T follicular helper cell (primary cell): ENCODE measurements at regions not wholly inside any gene's neighbourhood (a gene's known extent, or its start where the extent isn't known, plus 50 kb on each side); places are given as distances from the start of the nearest gene placed in this dataset.

ENCODE experiments used
- DNase-seq: peaks from one replicate; pipeline ENCODE4 v3.0.0-alpha.2; 2020; ENCODE audit warnings: low read depth

DNA sequence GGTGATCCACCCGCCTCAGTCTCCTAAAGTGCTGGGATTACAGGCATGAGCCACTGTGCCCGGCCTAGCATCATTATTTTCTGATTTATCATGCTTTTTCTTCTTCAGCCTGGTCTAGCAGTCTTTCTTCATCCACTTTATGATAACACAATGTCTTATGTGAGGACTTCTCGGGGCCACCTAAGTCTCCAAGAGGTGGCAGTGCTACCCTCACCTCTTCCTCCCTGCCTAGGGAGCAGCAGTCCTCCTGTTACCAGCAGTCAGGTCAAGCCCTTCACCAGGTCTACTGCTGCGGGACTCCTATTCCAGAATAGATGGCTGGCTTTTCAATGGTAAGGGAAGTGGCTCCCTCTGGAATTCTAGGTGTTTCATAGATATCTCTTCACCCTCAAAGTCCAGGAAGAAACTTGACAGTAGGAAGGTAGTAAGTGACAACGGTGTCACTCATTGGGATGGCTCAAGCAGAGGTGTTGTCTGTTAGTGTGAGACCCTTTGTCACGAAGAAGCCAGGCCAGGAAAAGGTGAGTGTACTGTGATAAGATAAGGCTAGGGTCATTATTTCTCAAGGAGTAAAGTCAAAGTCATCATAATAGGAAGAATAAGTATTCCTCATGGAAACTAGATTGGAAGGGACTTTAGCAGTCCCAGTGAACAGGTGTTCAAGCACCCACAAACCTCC lies 164.0 kb downstream of the KLF5 start:
- no peak for DNase-seq

- DNase-seq, result no peak
These were observed 162.3 kb downstream of the KLF5 start for GRCh38 chr13:73220966-73221720.

DNA sequence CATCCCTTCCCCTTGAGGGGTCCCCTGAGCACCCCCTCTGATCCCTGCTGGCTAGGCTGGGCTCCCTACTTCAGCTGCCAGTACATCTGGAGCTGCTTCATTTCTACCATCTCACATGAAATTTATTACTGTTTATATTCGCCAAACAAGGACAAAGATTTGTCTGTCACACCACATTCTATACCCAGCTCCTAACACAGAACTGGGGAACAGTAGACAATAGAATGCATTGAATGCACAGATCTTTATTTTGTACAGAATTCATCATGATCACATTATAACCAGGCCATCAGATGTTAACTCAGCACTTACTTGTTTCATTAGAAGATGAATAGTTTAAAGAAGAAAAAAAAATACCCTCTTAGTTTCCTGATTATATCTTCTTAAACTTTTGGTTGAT lies 159.4 kb downstream of the KLF5 start:
- DNase-seq, result no peak

DNA sequence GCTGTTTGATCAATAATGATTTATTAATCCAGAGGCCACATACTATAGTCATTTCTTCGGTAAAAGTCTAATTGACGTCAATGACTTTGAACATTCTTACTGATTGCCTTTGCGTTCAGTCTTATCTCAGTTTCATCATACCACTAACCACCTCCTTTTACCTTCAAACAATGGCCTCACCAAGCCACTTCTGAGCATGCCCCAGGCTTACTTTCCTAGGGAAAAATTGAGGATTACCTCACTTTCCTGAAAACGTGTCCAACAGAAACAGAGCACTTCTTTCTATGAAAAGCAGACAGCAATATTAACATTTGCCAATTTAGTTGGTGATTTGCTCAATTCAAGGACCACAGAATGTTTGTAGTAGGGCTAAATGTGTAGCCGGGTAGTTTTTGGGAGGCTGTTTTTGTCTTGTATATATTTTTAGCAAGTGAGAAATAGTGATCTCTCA lies 157.6 kb downstream of the KLF5 start:
- no peak for DNase-seq

- no peak for DNase-seq
These were observed 157.0 kb downstream of the KLF5 start for GRCh38 chr13:73215823-73216222.

DNA sequence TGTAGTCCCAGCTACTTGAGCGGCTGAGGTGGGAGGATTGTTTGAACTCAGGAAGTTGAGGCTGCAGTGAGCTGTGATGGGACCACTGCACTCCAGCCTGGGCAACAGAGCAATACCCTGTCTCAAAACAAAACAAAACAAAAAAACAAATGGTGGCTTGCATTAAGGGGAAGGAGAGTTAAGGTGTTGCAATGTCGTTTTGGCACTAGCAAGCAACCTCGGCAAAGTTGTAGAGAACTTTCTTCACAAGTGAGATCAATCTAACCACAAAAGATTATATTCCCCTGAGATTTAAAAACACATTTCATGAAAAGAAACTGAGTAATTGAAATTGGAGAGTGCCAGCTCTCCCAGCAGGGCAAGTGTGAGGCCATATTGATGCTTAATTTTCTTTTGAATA lies 153.7 kb downstream of the KLF5 start:
- DNase-seq, result no peak

DNA sequence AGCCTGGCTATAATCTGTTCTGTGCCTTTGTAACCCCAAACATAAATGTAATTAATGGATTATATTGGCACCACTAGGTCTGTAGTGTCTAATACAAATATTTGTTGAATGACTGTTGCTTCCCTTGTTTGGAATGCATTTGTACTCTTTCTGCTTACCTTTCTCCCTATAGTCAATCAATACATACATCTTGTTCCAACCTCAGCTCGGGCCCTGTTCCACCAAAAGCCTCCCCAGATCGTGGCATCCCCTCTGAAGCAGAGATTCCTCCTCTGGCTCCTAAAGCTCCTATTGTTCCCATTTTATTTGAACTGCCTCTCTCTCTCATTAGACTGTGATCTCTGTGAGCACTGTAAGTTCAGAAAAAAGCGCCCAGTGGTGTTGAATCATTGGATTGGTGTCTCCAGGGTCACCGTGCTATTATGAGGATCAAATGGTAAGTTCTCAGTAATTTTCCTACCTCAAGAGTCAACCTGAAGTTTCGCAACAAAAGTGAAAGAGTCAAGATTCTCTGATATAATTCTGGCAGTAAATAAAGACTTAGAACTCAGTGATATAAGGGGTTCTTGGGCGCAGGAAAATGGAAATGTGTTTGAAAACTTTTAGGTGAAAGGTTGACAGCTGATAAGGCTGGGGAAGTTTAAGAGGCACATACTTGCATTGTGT lies 151.5 kb downstream of the KLF5 start:
- no peak for DNase-seq

DNA sequence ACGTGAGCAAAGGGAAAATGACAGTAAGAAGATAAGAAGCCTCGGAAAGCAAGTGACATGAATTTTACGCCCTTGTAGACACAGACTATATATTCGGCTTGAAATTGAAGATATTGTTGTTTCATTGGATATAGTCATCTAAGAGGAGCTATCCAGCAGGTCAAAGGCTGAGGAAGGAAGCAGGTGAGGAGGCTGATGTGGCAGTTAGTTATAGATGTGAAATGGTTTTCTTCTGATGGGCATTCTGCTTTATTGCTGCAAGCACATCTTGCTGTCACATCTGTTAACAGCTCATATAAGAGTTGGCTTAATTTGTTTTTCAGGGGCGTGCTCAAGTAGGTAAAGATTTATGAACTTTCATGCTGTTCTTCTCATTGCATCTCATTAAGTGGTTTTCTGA lies 146.1 kb downstream of the KLF5 start:
- no peak for DNase-seq

- no peak for DNase-seq
These were observed 142.8 kb downstream of the KLF5 start for GRCh38 chr13:73201626-73202025.

DNA sequence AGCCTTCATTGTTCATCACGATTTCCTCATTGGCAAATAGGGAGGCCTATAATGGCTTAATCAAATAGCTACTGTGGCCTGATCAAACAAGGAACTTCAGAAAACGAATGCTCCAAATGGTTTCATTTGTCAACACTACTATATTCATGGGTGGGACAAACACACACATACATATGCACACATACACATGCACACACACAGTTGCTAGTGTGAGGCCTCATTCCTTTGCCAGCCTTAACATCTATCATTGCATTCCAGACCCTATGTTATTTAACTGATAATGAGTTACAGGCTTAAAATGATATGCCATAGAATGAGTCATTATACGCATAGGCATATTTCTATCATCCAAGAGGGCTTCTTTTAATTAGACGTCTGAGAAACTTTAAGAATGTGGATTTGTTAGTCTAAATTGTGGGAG lies 140.2 kb downstream of the KLF5 start:
- no peak for DNase-seq

GRCh38 chr13:73195091-73195490 lies 136.3 kb downstream of the KLF5 start:
- no peak for DNase-seq

DNA sequence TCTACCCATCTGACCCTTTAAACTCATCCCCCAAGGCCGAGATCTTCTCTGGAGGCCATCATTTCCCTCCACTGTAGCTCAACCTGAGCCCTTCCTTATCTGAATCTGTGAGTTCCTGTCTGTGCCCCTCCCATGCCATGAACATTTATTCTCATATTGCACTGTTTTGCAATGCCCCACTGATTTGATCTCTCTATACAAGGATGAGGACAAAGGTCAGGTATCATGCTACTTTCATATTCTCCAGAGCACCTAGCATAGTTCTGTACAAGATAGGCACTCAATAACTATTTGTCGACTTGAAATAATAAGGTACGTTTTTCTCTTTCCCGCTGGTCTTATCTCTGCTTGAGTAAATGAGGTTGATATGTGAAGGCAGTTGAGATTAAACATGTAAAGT lies 135.5 kb downstream of the KLF5 start:
- DNase-seq, result no peak

- DNase-seq, result no peak
These were observed 134.7 kb downstream of the KLF5 start for GRCh38 chr13:73193554-73193953.

- DNase-seq, result no peak
These were observed 131.7 kb downstream of the KLF5 start for GRCh38 chr13:73190477-73190876.

GRCh38 chr13:73189776-73190175 lies 131.0 kb downstream of the KLF5 start:
- no peak for DNase-seq

DNA sequence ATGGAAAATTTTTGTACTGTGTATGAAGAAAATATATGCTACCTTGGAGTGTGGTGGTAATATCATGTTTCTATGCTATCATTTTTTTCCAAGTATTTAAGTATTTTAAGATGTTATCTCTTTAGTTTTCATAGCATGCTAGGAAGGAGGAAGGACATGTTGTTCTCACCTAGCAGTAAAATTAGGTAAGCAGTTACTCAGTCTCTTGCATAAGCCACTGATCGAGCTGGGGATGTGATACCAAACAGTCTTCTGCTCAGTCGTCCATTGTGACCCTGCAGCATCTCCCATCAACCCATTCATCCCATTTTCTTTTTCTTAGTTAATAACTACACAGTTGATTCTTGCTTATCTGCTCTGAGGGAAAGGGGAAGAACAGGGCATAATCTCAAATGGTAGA lies 130.6 kb downstream of the KLF5 start:
- no peak for DNase-seq

DNA sequence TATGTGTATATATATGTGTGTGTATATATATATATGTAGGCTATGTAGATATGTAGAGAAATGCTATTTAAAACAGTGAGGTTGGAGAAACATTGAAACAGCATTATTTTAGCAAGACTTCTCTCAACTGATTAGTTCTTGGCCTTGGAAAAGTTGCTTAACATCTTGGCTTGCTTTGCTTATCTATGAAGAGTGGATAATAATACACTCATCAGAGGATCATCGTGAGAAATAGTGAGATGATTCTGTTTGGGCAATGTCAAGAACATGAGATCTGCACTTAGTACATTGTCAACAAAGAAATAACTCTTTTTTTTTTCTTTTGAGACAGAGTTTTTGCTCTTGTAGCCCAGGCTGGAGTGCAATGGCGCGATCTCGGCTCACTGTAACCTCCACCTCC lies 128.3 kb downstream of the KLF5 start:
- DNase-seq, result no peak

DNA sequence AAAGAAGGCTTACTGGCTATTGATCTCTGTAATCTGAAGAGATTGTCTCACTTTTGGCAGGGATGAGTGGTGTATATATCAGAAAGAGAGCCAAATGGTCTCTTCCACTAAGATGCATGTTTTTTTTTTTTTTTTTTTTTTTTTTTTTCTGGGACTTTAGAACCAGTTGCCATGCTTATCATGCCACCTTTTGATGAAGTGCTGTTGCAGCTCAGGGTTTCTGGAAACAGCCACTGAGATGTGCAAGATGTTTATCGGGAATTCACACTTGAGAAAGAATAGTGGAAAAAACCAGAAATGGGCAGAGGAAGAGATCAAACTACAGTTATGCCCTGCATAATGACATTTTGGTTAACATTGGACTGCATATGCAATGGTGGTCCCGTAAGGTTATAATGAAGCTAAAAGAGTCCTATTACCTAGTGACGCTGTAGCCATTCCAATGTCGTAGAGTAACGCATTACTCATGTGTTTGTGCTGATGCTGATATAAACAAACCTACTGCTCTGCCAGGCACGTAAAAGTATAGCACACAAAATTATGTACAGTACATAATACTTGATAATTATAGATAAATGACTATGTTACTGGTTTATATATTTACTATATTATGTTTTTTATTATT lies 121.0 kb downstream of the KLF5 start:
- no peak for DNase-seq

DNA sequence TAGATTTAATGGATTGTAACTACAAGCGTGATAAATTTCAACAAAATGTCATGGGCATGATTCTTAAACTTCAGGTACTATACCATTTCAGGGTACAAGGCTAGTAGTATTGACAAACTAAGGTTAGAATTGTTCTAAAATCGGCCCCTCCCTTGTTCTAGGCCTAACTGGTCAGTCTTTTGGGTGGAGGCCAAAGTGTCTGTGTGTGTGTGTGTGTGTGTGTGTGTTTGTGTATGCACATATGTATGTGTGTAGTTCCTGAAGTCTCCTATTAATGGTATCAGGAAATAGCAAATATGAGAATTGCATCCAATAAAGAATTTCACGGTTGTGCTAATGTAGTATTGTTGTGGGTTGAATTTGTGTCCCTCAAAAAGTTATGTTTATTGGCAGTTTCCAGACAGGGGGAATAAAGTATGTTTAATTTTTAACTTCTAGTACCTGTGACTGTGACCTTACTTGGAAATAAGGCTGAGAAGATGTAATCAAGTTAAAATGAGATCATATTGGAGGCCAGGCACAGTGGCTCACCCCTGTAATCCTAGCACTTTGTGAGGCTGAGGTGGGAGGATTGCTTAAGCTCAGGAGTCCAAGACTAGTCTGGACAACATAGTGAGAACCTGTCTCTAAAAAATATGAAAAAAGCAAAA lies 119.2 kb downstream of the KLF5 start:
- no peak for DNase-seq

- no peak for DNase-seq
These were observed 118.2 kb downstream of the KLF5 start for GRCh38 chr13:73177017-73177416.

GRCh38 chr13:73174521-73175010 lies 115.8 kb downstream of the KLF5 start:
- DNase-seq, result no peak

- no peak for DNase-seq
These were observed 114.5 kb downstream of the KLF5 start for GRCh38 chr13:73173279-73173811.
